Peyer's patch (tissue), 4 donors: ENCODE measurements at regions not wholly inside any gene's neighbourhood (a gene's known extent, or its start where the extent isn't known, plus 50 kb on each side); places are given as distances from the start of the nearest gene placed in this dataset.

ENCODE experiments used
- DNase-seq, 3 donors: peaks; one replicate each; pipeline ENCODE4 v3.0.0-alpha.2; 2017 to 2019
- H3K27ac ChIP-seq, 4 donors: fragments of 200-600 bp; sonication (generic); one replicate each; pipeline ENCODE4 v1.5.1; 2016 to 2019
- H3K27me3 ChIP-seq, 2 donors: fragments of 200-600 bp; sonication (generic); one replicate each; pipeline ENCODE4 v1.5.1; 2019
- H3K36me3 ChIP-seq, 3 donors: fragments of 200-600 bp; sonication (generic); one replicate each; pipeline ENCODE4 v1.5.1; 2016 to 2019
- H3K4me1 ChIP-seq, 4 donors: fragments of 200-600 bp; sonication (generic); one replicate each; pipeline ENCODE4 v1.5.1; 2016 to 2019
- H3K4me3 ChIP-seq, 4 donors: fragments of 200-600 bp; sonication (generic); 1 replicate in 3 of 4; 2 replicates in 1 of 4; pipeline ENCODE4 v1.5.1; 2016 to 2019; ENCODE audit warnings: mild to moderate bottlenecking in 1 of 4
- H3K9me3 ChIP-seq, 4 donors: fragments of 200-600 bp; sonication (generic); one replicate each; pipeline ENCODE4 v1.5.1; 2016 to 2019; ENCODE audit warnings: mild to moderate bottlenecking in 1 of 4
- CTCF ChIP-seq, 6 experiments: fragments of 450-650 bp in 4 of 6; fragments of 200-600 bp in 2 of 6; sonication (generic) in 1 of 6; IDR thresholded peaks; one replicate each; pipeline ENCODE4 v1.5.1; 2017 to 2019; ENCODE audit warnings: antibody characterized with exemption in 6 of 6, mild to moderate bottlenecking in 3 of 6, moderate library complexity in 1 of 6
- POLR2A ChIP-seq, 2 donors: fragments of 450-650 bp; IDR thresholded peaks; one replicate each; pipeline ENCODE4 v1.5.1; 2017; ENCODE audit warnings: antibody characterized with exemption in 2 of 2, mild to moderate bottlenecking in 2 of 2, moderate library complexity in 2 of 2

- TF ChIP-seq POLR2A (IDR thresholded peaks at IDR 0.05) (no peak), CTCF (IDR thresholded peaks at IDR 0.05) (no peak)
- no peak for DNase-seq
- Histone ChIP-seq H3K4me1 (no peaks in the 10 kb centered on the region), H3K27ac (no peak overlapping the region), H3K9me3 (no peaks in the 10 kb centered on the region), H3K4me3 (no peak overlapping the region), H3K36me3 (no peaks in the 10 kb centered on the region), H3K27me3 (no peaks in the 10 kb centered on the region)
Measured at GRCh38 chr1:91600431-91601337, 100.0 kb downstream of the CDC7 start.

GRCh38 chr1:91601554-91602376 is 101.1 kb downstream of the CDC7 start:
- no peak overlapping the region for H3K4me3 ChIP-seq

GRCh38 chr1:91603409-91603808 is 102.8 kb downstream of the CDC7 start:
- H3K27ac ChIP-seq: no peak overlapping the region
- no peak for TF ChIP-seq POLR2A (IDR thresholded peaks at IDR 0.05)
- no peak for TF ChIP-seq CTCF (IDR thresholded peaks at IDR 0.05)
- H3K4me3 ChIP-seq: no peak overlapping the region
- no peak for DNase-seq
- no peaks in the 10 kb centered on the region for H3K9me3 ChIP-seq
- no peaks in the 10 kb centered on the region for H3K36me3 ChIP-seq
- no peaks in the 10 kb centered on the region for H3K4me1 ChIP-seq
- H3K27me3 ChIP-seq: no peaks in the 10 kb centered on the region

More at GRCh38 chr1:91601554-91602376, 101.1 kb downstream of the CDC7 start:
- Histone ChIP-seq H3K36me3 (no peaks in the 10 kb centered on the region), H3K4me1 (no peaks in the 10 kb centered on the region), H3K9me3 (no peaks in the 10 kb centered on the region), H3K27me3 (no peaks in the 10 kb centered on the region), H3K27ac (no peak overlapping the region)
- TF ChIP-seq CTCF (IDR thresholded peaks at IDR 0.05): no peak
- no peak for TF ChIP-seq POLR2A (IDR thresholded peaks at IDR 0.05)
- no peak for DNase-seq

GRCh38 chr1:91604632-91605031 is 104.0 kb downstream of the CDC7 start:
- H3K4me3 ChIP-seq: no peak overlapping the region
- no peak for TF ChIP-seq CTCF (IDR thresholded peaks at IDR 0.05)
- no peak for TF ChIP-seq POLR2A (IDR thresholded peaks at IDR 0.05)
- no peak overlapping the region for H3K27ac ChIP-seq
- H3K27me3 ChIP-seq: no peaks in the 10 kb centered on the region
- H3K9me3 ChIP-seq: no peaks in the 10 kb centered on the region
- no peaks in the 10 kb centered on the region for H3K4me1 ChIP-seq
- no peak for DNase-seq
- H3K36me3 ChIP-seq: no peaks in the 10 kb centered on the region

- H3K27ac ChIP-seq: no peak overlapping the region
- no peak for DNase-seq
- no peak overlapping the region for H3K4me3 ChIP-seq
- H3K9me3 ChIP-seq: no peaks in the 10 kb centered on the region
- H3K4me1 ChIP-seq: no peaks in the 10 kb centered on the region
- TF ChIP-seq POLR2A (IDR thresholded peaks at IDR 0.05) (no peak), CTCF (IDR thresholded peaks at IDR 0.05) (no peak)
- no peaks in the 10 kb centered on the region for H3K27me3 ChIP-seq
- no peaks in the 10 kb centered on the region for H3K36me3 ChIP-seq
Measured at GRCh38 chr1:91605566-91605965, 104.9 kb downstream of the CDC7 start.
